HCT116 (cell line): ENCODE measurements at regions not wholly inside any gene's neighbourhood (a gene's known extent, or its start where the extent isn't known, plus 50 kb on each side); places are given as distances from the start of the nearest gene placed in this dataset.

ENCODE experiments used
- ATAC-seq: fragments of 200-7000 bp; cut with Tn5 transposase; 2 replicates; pipeline ENCODE4 v1.9.1; 2020; ENCODE audit warnings: mild to moderate bottlenecking, moderate library complexity
- BruUV-seq: library from RNA; stranded (reverse); fragments of 400-500 nt; replicated peaks from 2 replicates; lab custom pipeline; 2021; lab: Mats Ljungman, UMichigan
- CTCF ChIA-PET: fragments of 300-600 bp; sonication (Branson Sonifier 250); formaldehyde crosslinking; loops from one replicate; lab custom pipeline; 2021; ENCODE audit warnings: antibody characterized with exemption; lab: Charles Lee
- POLR2A ChIA-PET: fragments of 300-600, 350-600 bp; sonication (Branson Sonifier 250); formaldehyde crosslinking; loops from one replicate; lab custom pipeline; 2021; ENCODE audit warnings: antibody characterized with exemption; lab: Charles Lee
- RAD21 ChIA-PET, 2 experiments: fragments of 300-600 bp; sonication (Branson Sonifier 250); formaldehyde crosslinking; loops; one replicate each; lab custom pipeline; 2023; ENCODE audit warnings: low total read pairs in 2 of 2; ENCODE audit not compliant: uncharacterized antibody in 2 of 2, unreplicated experiment in 2 of 2, low non-redundant PET in 1 of 2; lab: Charles Lee
- DNase-seq: peaks from one replicate; pipeline ENCODE4 v3.0.0-alpha.2; 2010; ENCODE audit warnings: low read depth, low spot score
- H2AFZ ChIP-seq: fragments of 200-600 bp; shearing (Covaris generic), sonication (generic); 2 replicates; pipeline ENCODE4 v1.6.1; 2017; ENCODE audit warnings: low read depth, mixed run types, mixed read lengths, antibody characterized with exemption, low read length; ENCODE audit not compliant: poor library complexity, severe bottlenecking
- H3K27ac ChIP-seq: 2 replicates; pipeline ENCODE4 v1.5.1; 2012; ENCODE audit warnings: low read depth, low read length
- H3K27me3 ChIP-seq: fragments of 200-600 bp; sonication (generic); 2 replicates; pipeline ENCODE4 v1.6.1; 2016; ENCODE audit warnings: mixed run types, low read length, mixed read lengths; ENCODE audit not compliant: insufficient read depth
- H3K36me3 ChIP-seq, 2 experiments: fragments of 200-500 bp in 1 of 2; fragments of 200-600 bp in 1 of 2; sonication (Bioruptor generic) in 1 of 2; sonication (generic) in 1 of 2; 2 replicates each; pipeline versions ENCODE4 v1.5.1 to v1.6.1; 2014 to 2016; ENCODE audit warnings: low read length in 2 of 2, inconsistent platforms in 1 of 2, mixed read lengths in 1 of 2, mixed run types in 1 of 2; ENCODE audit not compliant: insufficient read depth in 2 of 2, control insufficient read depth in 1 of 2
- H3K4me1 ChIP-seq, 2 experiments: fragments of 200-600 bp in 1 of 2; sonication (generic) in 1 of 2; 2 replicates each; pipeline versions ENCODE4 v1.5.1 to v1.6.1; 2012 to 2017; ENCODE audit warnings: low read length in 2 of 2, inconsistent platforms in 1 of 2, mild to moderate bottlenecking in 1 of 2, mixed read lengths in 1 of 2, mixed run types in 1 of 2, moderate library complexity in 1 of 2; ENCODE audit not compliant: insufficient read depth in 2 of 2, control insufficient read depth in 1 of 2
- H3K4me2 ChIP-seq: fragments of 200-600 bp; sonication (generic); 2 replicates; pipeline ENCODE4 v1.6.1; 2017; ENCODE audit warnings: mixed run types, low read length, mixed read lengths
- H3K4me3 ChIP-seq, 2 experiments: fragments of 200-600 bp in 1 of 2; sonication (generic) in 1 of 2; replicated peaks in 1 of 2; 2 replicates each; pipeline ENCODE4 v1.5.1; 2011 to 2016; ENCODE audit warnings: low read length in 2 of 2, control low read depth in 1 of 2, low read depth in 1 of 2, mild to moderate bottlenecking in 1 of 2, mixed read lengths in 1 of 2, mixed run types in 1 of 2
- H3K79me2 ChIP-seq: fragments of 200-600 bp; sonication (generic); 2 replicates; pipeline ENCODE4 v1.6.1; 2017; ENCODE audit warnings: mild to moderate bottlenecking, mixed run types, low read length, moderate library complexity, mixed read lengths; ENCODE audit not compliant: insufficient read depth
- H3K9ac ChIP-seq: fragments of 200-600 bp; sonication (generic); 2 replicates; pipeline ENCODE4 v1.6.1; 2016; ENCODE audit warnings: low read length, mixed read lengths
- H3K9me2 ChIP-seq: fragments of 200-600 bp; sonication (generic), shearing (Covaris generic); 2 replicates; pipeline ENCODE4 v1.6.1; 2017; ENCODE audit warnings: mixed run types, mild to moderate bottlenecking, moderate library complexity; ENCODE audit not compliant: insufficient read depth
- H3K9me3 ChIP-seq, 2 experiments: fragments of 200-500 bp in 1 of 2; fragments of 200-600 bp in 1 of 2; sonication (Bioruptor generic) in 1 of 2; sonication (generic) in 1 of 2; 2 replicates each; pipeline ENCODE4 v1.6.1; 2014 to 2017; ENCODE audit warnings: low read length in 2 of 2, mixed read lengths in 2 of 2, inconsistent platforms in 1 of 2, low read depth in 1 of 2, mild to moderate bottlenecking in 1 of 2, mixed run types in 1 of 2, moderate library complexity in 1 of 2; ENCODE audit not compliant: control insufficient read depth in 1 of 2, insufficient read depth in 1 of 2
- H4K20me1 ChIP-seq: fragments of 200-600 bp; sonication (generic), shearing (Covaris generic); 2 replicates; pipeline ENCODE4 v1.6.1; 2017; ENCODE audit warnings: mixed run types, mild to moderate bottlenecking, moderate library complexity; ENCODE audit not compliant: insufficient read depth
- CBX3 ChIP-seq: IDR thresholded peaks from 2 replicates; pipeline ENCODE4 v1.6.1; 2012; ENCODE audit warnings: low read depth
- CEBPB ChIP-seq: IDR thresholded peaks from 2 replicates; pipeline ENCODE4 v1.6.1; 2012; ENCODE audit warnings: low read depth
- ELF1 ChIP-seq: IDR thresholded peaks from 2 replicates; pipeline ENCODE4 v1.6.1; 2012; ENCODE audit warnings: low read depth, borderline replicate concordance
- EZH2 ChIP-seq: fragments of 200-600 bp; sonication (generic); IDR thresholded peaks from 2 replicates; pipeline ENCODE4 v1.6.1; 2017; ENCODE audit warnings: antibody characterized with exemption, mixed run types
- EZH2phosphoT487 ChIP-seq: fragments of 200-600 bp; IDR thresholded peaks from 2 replicates; pipeline ENCODE4 v1.6.1; 2018; ENCODE audit warnings: antibody characterized with exemption, borderline replicate concordance
- JUND ChIP-seq: IDR thresholded peaks from 2 replicates; pipeline ENCODE4 v1.6.1; 2012
- POLR2A ChIP-seq: IDR thresholded peaks from 2 replicates; pipeline ENCODE4 v1.7.0; 2011; ENCODE audit warnings: borderline replicate concordance; ENCODE audit not compliant: insufficient read depth, insufficient read length; ENCODE audit errors: extremely low read depth
- POLR2AphosphoS5 ChIP-seq: IDR thresholded peaks from 2 replicates; pipeline ENCODE4 v1.6.1; 2011; ENCODE audit warnings: mild to moderate bottlenecking, low read depth, low read length, moderate library complexity
- SP1 ChIP-seq: IDR thresholded peaks from 2 replicates; pipeline ENCODE4 v1.6.1; 2012; ENCODE audit warnings: low read depth
- SRF ChIP-seq: IDR thresholded peaks from 2 replicates; pipeline ENCODE4 v1.6.1; 2012; ENCODE audit warnings: low read depth
- TCF7L2 ChIP-seq: IDR thresholded peaks from 2 replicates; pipeline ENCODE4 v1.7.0; 2011; ENCODE audit warnings: borderline replicate concordance, inconsistent platforms; ENCODE audit not compliant: insufficient read depth, insufficient read length; ENCODE audit errors: extremely low read depth
- YY1 ChIP-seq: IDR thresholded peaks from 2 replicates; pipeline ENCODE4 v1.6.1; 2011; ENCODE audit warnings: low read length, low read depth, moderate library complexity, mild to moderate bottlenecking; ENCODE audit not compliant: insufficient replicate concordance; ENCODE audit errors: extremely low read depth
- ZFX ChIP-seq: fragments of 450-650 bp; IDR thresholded peaks from 2 replicates; pipeline ENCODE4 v1.6.1; 2017
- ZNF274 ChIP-seq: fragments of 200-500 bp; sonication (Bioruptor generic); IDR thresholded peaks from 2 replicates; pipeline ENCODE4 v1.6.1; 2014; ENCODE audit warnings: mild to moderate bottlenecking, low read depth, low read length, inconsistent platforms
- intact Hi-C: fragments of 100-400 bp; cut with micrococcal nuclease; formaldehyde crosslinking; loops from 2 replicates; pipeline ENCODE4 v1.10.0; 2022
- TF ChIP-seq, protein P1 (sequence below): IDR thresholded peaks from 2 replicates; pipeline ENCODE4 v1.6.1; 2012; ENCODE audit warnings: low read depth
- TF ChIP-seq, protein P2 (sequence below): IDR thresholded peaks from 2 replicates; pipeline ENCODE4 v1.6.1; 2011; ENCODE audit warnings: mild to moderate bottlenecking, low read length, moderate library complexity; ENCODE audit not compliant: insufficient replicate concordance; ENCODE audit errors: extremely low read depth
- TF ChIP-seq, protein P3 (sequence below), 3 experiments: fragments of 200-600 bp in 1 of 3; sonication (generic) in 1 of 3; IDR thresholded peaks in 2 of 3; conservative IDR thresholded peaks in 1 of 3; 2 replicates each; pipeline ENCODE4 v1.5.1; 2012 to 2017; ENCODE audit warnings: low read depth in 2 of 3, low read length in 2 of 3, antibody characterized with exemption in 1 of 3, borderline replicate concordance in 1 of 3, control low read depth in 1 of 3, mild to moderate bottlenecking in 1 of 3, mixed read lengths in 1 of 3, mixed run types in 1 of 3, moderate library complexity in 1 of 3; ENCODE audit not compliant: insufficient read depth in 1 of 3
- TF ChIP-seq, protein P4 (sequence below): IDR thresholded peaks from 2 replicates; pipeline ENCODE4 v1.6.1; 2012
- TF ChIP-seq, protein P5 (sequence below): IDR thresholded peaks from 2 replicates; pipeline ENCODE4 v1.6.1; 2012

DNA sequence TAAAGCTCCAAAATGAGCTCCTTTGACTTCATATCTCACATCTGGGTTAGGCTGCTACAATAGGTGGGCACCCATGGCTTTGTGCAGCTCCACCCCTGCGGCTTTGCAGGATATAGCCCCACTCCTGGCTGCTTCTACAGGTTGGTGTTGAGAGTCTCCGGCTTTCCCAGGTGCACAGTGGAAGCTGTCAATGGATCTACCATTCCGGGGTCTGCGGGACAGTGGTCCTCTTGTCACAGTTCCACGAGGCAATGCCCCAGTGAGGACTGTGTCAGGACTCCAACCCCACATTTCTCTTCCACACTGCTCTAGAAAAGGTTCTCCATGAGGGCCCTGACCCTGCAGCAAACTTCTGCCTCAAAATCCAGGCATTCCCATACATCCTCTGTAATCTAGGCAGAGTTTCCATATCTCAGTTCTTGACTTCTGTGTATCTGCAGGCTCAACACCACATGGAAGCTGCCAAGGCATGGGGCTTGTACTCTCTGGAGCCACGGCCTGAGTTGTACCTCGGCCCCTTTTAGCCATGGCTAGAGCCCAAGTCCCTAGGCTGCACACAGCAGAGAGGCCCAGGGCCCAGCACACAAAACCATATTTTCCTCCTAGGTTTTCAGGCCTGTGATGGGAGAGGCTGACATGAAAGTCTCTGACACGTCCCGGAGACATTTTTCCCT, 342.8 kb downstream of the FAM47B start:
- no peak for ATAC-seq
- Histone ChIP-seq H3K4me1 (no peaks in the 10 kb centered on the region), H3K79me2 (no peaks in the 10 kb centered on the region), H3K27ac (no peak overlapping the region), H3K9me2 (no peaks in the 10 kb centered on the region), H3K36me3 (no peaks in the 10 kb centered on the region), H4K20me1 (no peaks in the 10 kb centered on the region), H3K9ac (no peak overlapping the region), H3K4me2 (no peak overlapping the region)
- intact Hi-C loops: no loop called here
- no peak for DNase-seq
- RAD21 ChIA-PET: no interaction called here
- CTCF ChIA-PET: no interaction called here
- BruUV-seq: no TSS peak
- TF ChIP-seq SP1 (no peak), CEBPB (no peak), POLR2A (no peak), POLR2AphosphoS5 (no peak), EZH2 (no peak), YY1 (no peak), ELF1 (no peak), TCF7L2 (no peak), ZNF274 (no peak), JUND (no peak), ZFX (no peak), SRF (no peak), CBX3 (no peak), EZH2phosphoT487 (no peak)
- TF ChIP-seq, protein P1, sequence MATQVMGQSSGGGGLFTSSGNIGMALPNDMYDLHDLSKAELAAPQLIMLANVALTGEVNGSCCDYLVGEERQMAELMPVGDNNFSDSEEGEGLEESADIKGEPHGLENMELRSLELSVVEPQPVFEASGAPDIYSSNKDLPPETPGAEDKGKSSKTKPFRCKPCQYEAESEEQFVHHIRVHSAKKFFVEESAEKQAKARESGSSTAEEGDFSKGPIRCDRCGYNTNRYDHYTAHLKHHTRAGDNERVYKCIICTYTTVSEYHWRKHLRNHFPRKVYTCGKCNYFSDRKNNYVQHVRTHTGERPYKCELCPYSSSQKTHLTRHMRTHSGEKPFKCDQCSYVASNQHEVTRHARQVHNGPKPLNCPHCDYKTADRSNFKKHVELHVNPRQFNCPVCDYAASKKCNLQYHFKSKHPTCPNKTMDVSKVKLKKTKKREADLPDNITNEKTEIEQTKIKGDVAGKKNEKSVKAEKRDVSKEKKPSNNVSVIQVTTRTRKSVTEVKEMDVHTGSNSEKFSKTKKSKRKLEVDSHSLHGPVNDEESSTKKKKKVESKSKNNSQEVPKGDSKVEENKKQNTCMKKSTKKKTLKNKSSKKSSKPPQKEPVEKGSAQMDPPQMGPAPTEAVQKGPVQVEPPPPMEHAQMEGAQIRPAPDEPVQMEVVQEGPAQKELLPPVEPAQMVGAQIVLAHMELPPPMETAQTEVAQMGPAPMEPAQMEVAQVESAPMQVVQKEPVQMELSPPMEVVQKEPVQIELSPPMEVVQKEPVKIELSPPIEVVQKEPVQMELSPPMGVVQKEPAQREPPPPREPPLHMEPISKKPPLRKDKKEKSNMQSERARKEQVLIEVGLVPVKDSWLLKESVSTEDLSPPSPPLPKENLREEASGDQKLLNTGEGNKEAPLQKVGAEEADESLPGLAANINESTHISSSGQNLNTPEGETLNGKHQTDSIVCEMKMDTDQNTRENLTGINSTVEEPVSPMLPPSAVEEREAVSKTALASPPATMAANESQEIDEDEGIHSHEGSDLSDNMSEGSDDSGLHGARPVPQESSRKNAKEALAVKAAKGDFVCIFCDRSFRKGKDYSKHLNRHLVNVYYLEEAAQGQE: no peak
- TF ChIP-seq, protein P2, sequence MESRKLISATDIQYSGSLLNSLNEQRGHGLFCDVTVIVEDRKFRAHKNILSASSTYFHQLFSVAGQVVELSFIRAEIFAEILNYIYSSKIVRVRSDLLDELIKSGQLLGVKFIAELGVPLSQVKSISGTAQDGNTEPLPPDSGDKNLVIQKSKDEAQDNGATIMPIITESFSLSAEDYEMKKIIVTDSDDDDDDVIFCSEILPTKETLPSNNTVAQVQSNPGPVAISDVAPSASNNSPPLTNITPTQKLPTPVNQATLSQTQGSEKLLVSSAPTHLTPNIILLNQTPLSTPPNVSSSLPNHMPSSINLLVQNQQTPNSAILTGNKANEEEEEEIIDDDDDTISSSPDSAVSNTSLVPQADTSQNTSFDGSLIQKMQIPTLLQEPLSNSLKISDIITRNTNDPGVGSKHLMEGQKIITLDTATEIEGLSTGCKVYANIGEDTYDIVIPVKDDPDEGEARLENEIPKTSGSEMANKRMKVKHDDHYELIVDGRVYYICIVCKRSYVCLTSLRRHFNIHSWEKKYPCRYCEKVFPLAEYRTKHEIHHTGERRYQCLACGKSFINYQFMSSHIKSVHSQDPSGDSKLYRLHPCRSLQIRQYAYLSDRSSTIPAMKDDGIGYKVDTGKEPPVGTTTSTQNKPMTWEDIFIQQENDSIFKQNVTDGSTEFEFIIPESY: no peak
- TF ChIP-seq, protein P3, sequence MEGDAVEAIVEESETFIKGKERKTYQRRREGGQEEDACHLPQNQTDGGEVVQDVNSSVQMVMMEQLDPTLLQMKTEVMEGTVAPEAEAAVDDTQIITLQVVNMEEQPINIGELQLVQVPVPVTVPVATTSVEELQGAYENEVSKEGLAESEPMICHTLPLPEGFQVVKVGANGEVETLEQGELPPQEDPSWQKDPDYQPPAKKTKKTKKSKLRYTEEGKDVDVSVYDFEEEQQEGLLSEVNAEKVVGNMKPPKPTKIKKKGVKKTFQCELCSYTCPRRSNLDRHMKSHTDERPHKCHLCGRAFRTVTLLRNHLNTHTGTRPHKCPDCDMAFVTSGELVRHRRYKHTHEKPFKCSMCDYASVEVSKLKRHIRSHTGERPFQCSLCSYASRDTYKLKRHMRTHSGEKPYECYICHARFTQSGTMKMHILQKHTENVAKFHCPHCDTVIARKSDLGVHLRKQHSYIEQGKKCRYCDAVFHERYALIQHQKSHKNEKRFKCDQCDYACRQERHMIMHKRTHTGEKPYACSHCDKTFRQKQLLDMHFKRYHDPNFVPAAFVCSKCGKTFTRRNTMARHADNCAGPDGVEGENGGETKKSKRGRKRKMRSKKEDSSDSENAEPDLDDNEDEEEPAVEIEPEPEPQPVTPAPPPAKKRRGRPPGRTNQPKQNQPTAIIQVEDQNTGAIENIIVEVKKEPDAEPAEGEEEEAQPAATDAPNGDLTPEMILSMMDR (IDR thresholded peaks at IDR 0.05 in 2 of 3, conservative IDR thresholded peaks at IDR 0.05 in 1 of 3; ENCODE audit: borderline replicate concordance in 1 of 3, insufficient read depth in 1 of 3, low read depth in 2 of 3, low read length in 2 of 3): no peak
- TF ChIP-seq, protein P4, sequence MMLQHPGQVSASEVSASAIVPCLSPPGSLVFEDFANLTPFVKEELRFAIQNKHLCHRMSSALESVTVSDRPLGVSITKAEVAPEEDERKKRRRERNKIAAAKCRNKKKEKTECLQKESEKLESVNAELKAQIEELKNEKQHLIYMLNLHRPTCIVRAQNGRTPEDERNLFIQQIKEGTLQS: no peak
- TF ChIP-seq, protein P5, sequence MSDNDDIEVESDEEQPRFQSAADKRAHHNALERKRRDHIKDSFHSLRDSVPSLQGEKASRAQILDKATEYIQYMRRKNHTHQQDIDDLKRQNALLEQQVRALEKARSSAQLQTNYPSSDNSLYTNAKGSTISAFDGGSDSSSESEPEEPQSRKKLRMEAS: no peak
- TF ChIP-seq, all 23 proteins: peak for 0
- POLR2A ChIA-PET: no interaction called here
- no peak overlapping the region for H2AFZ ChIP-seq
- no peaks in the 10 kb centered on the region for H3K27me3 ChIP-seq
- no peaks in the 10 kb centered on the region for H3K9me3 ChIP-seq
- H3K4me3 ChIP-seq: no peak overlapping the region
